ENCODE measurements at regions not wholly inside any gene's neighbourhood (a gene's known extent, or its start where the extent isn't known, plus 50 kb on each side); places are given as distances from the start of the nearest gene placed in this dataset.

GRCh38 chr13:64429691-64430090 is 2800.4 kb downstream of the PCDH9 start (continued):
- no peak for TF ChIP-seq REST (IDR thresholded peaks at IDR 0.05; ENCODE audit: low read depth, low read length)

DNA sequence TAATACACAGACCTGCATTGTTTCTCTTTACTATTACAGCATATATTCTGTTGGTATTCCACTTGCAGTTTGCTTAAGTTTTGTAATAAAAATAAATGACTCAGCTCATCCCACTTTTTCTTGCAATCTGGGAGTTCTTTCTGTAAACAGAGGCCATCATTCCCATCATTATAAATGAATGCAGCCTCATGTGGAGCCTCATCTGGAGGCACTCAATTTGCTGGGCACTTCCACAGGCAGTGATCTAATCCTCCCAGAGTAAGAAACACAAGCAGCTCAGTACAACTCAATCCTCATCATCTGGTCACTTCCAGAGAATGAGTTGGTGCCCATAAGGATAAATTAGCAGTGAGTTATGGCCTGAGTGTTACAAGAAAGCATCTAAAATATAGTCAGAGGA is 2801.9 kb downstream of the PCDH9 start:
- no peak overlapping the region for H3K27ac ChIP-seq (ENCODE audit: control insufficient read depth, insufficient read depth)
- SMC1A ChIA-PET (ENCODE audit: uncharacterized antibody, unreplicated experiment), result no interaction called here
- H4K20me1 ChIP-seq (ENCODE audit: control insufficient read depth, insufficient read depth), result no peaks in the 10 kb centered on the region
- H3K36me3 ChIP-seq (ENCODE audit: control insufficient read depth in 2 of 2, insufficient read depth in 2 of 2, low read length in 1 of 2), result no peaks in the 10 kb centered on the region
- no peaks in the 10 kb centered on the region for H3K27me3 ChIP-seq (replicated peaks in 1 of 2; ENCODE audit: control insufficient read depth in 2 of 2, insufficient read depth in 2 of 2, low read length in 1 of 2)
- no peak overlapping the region for H3K9ac ChIP-seq (ENCODE audit: control insufficient read depth, insufficient read depth, low read length)
- in situ Hi-C loops (cut with MboI), result no loop called here
- H3K4me3 ChIP-seq, result no peak overlapping the region
- TF ChIP-seq BMI1 (IDR thresholded peaks at IDR 0.05; ENCODE audit: borderline replicate concordance) (no peak), CBX3 (IDR thresholded peaks at IDR 0.05; ENCODE audit: borderline replicate concordance, low read depth) (no peak), SMAD5 (IDR thresholded peaks at IDR 0.05; ENCODE audit: low read depth) (no peak), YBX1 (IDR thresholded peaks at IDR 0.05) (no peak)
- H3K4me2 ChIP-seq (ENCODE audit: control insufficient read depth, insufficient read depth), result no peak overlapping the region
- no peaks in the 10 kb centered on the region for H3K4me1 ChIP-seq (ENCODE audit: control insufficient read depth, insufficient read depth, low read length)
- POLR2A ChIA-PET, result no interaction called here
- no peak for FAIRE-seq
- no peak overlapping the region for H2AFZ ChIP-seq (ENCODE audit: control insufficient read depth, low read depth, low read length)
- intact Hi-C loops (cut with micrococcal nuclease; ENCODE audit: unreplicated experiment), result no loop called here
- H3K9me3 ChIP-seq (replicated peaks; ENCODE audit: control insufficient read depth, insufficient read depth, low read length), result no peaks in the 10 kb centered on the region
- CTCF ChIA-PET, result no interaction called here
- RAD21 ChIA-PET (ENCODE audit: unreplicated experiment), result no interaction called here
- DNase-seq (ENCODE audit: low read depth, low spot score), result no peak
- H3K79me2 ChIP-seq (ENCODE audit: control insufficient read depth, insufficient read depth, low read length), result no peaks in the 10 kb centered on the region
- BruUV-seq (replicated peaks), result no TSS peak
- ATAC-seq, result no peak
